HepG2 (cell line): ENCODE measurements at regions not wholly inside any gene's neighbourhood (a gene's known extent, or its start where the extent isn't known, plus 50 kb on each side); places are given as distances from the start of the nearest gene placed in this dataset.

Experiments used
- ATAC-seq: fragments of 200-7000 bp; cut with Tn5 transposase; 3 replicates; pipeline ENCODE4 v1.9.1; 2020; ENCODE audit warnings: mild to moderate bottlenecking, moderate library complexity
- BruUV-seq: library from RNA; stranded (reverse); fragments of 400-500 nt; replicated peaks from 2 replicates; lab custom pipeline; 2021; lab: Mats Ljungman, UMichigan
- CTCF ChIA-PET: fragments of 300-600 bp; formaldehyde crosslinking; extraction: SDS; loops from one replicate; lab custom pipeline; 2021; ENCODE audit warnings: low total read pairs, inconsistent platforms, low intra/inter-chr PET ratio; lab: Yijun Ruan, JAX
- POLR2A ChIA-PET: fragments of 350-600 bp; sonication (Branson Sonifier 250); formaldehyde crosslinking; loops from one replicate; lab custom pipeline; 2020; ENCODE audit warnings: antibody characterized with exemption, inconsistent platforms; lab: Yijun Ruan, JAX
- DNase-seq: peaks from one replicate; pipeline ENCODE4 v3.0.0-alpha.2; 2015; ENCODE audit warnings: low spot score
- FAIRE-seq: peaks from 3 replicates; lab custom pipeline; 2011; peaks lifted over from hg19 to GRCh38; lab: Jason Lieb, UNC
- H2AFZ ChIP-seq: one replicate; pipeline ENCODE4 v1.6.1; 2011; ENCODE audit warnings: low read length, inconsistent platforms
- H3K27ac ChIP-seq: fragments of 300-600 bp; 3 replicates; pipeline ENCODE4 v1.8.0; 2011; ENCODE audit warnings: mixed run types, mild to moderate bottlenecking, mixed read lengths, low read length, inconsistent platforms; ENCODE audit not compliant: insufficient read depth; ENCODE audit errors: extremely low read length
- H3K27me3 ChIP-seq, 2 experiments: fragments of 200-600 bp in 1 of 2; 2 replicates in 1 of 2; 3 replicates in 1 of 2; pipeline versions ENCODE4 v1.6.0 to v1.8.0; 2011; ENCODE audit warnings: low read length in 2 of 2, mild to moderate bottlenecking in 2 of 2, moderate library complexity in 2 of 2, inconsistent platforms in 1 of 2; ENCODE audit not compliant: insufficient read depth in 2 of 2, control insufficient read depth in 1 of 2
- H3K36me3 ChIP-seq, 2 experiments: fragments of 200-600 bp in 1 of 2; replicated peaks in 1 of 2; 2 replicates in 1 of 2; 3 replicates in 1 of 2; pipeline versions ENCODE4 v1.5.1 to v1.8.0; 2011; ENCODE audit warnings: low read length in 2 of 2, inconsistent platforms in 1 of 2; ENCODE audit not compliant: insufficient read depth in 2 of 2, control insufficient read depth in 1 of 2
- H3K4me1 ChIP-seq: 2 replicates; pipeline ENCODE4 v1.5.1; 2012; ENCODE audit warnings: low read length, inconsistent platforms; ENCODE audit not compliant: insufficient read depth
- H3K4me2 ChIP-seq: 2 replicates; pipeline ENCODE4 v1.6.0; 2011; ENCODE audit warnings: low read depth, low read length, inconsistent platforms
- H3K4me3 ChIP-seq, 3 experiments: fragments of 200-600 bp in 1 of 3; sonication (generic), shearing (Covaris generic) in 1 of 3; replicated peaks in 1 of 3; 2 replicates each; pipeline ENCODE4 v1.5.1; 2011 to 2016; ENCODE audit warnings: low read length in 3 of 3, inconsistent platforms in 2 of 3, low read depth in 2 of 3, mild to moderate bottlenecking in 2 of 3, control low read depth in 1 of 3, mixed read lengths in 1 of 3; ENCODE audit not compliant: insufficient read depth in 1 of 3
- H3K79me2 ChIP-seq: one replicate; pipeline ENCODE4 v1.6.1; 2011; ENCODE audit warnings: low read length, inconsistent platforms; ENCODE audit not compliant: insufficient read depth
- H3K9ac ChIP-seq: 2 replicates; pipeline ENCODE4 v1.6.0; 2011; ENCODE audit warnings: mild to moderate bottlenecking, low read depth, low read length, inconsistent platforms; ENCODE audit not compliant: insufficient read depth
- H3K9me3 ChIP-seq: 2 replicates; pipeline ENCODE4 v1.5.1; 2012; ENCODE audit warnings: mild to moderate bottlenecking, low read length
- H4K20me1 ChIP-seq: 2 replicates; pipeline ENCODE4 v1.6.0; 2011; ENCODE audit warnings: inconsistent platforms, mild to moderate bottlenecking, low read length, moderate library complexity; ENCODE audit not compliant: insufficient read depth
- CC2D1A ChIP-seq: sonication (generic); formaldehyde crosslinking; IDR thresholded peaks from 2 replicates; pipeline ENCODE4 v1.8.1; 2023; ENCODE audit warnings: mild to moderate bottlenecking, missing genetic modification reagents
- ETV6 ChIP-seq: sonication (generic); formaldehyde crosslinking; conservative IDR thresholded peaks from 2 replicates; pipeline ENCODE4 v1.4.0; 2020; ENCODE audit warnings: missing genetic modification reagents
- FOXP1 ChIP-seq, 2 experiments: fragments of 450-650 bp in 1 of 2; IDR thresholded peaks; 2 replicates each; pipeline ENCODE4 v1.6.1; 2017 to 2018; ENCODE audit warnings: antibody characterized with exemption in 1 of 2
- FOXP4 ChIP-seq: sonication (generic); formaldehyde crosslinking; IDR thresholded peaks from 2 replicates; pipeline ENCODE4 v1.4.0; 2020; ENCODE audit warnings: missing genetic modification reagents
- KDM4B ChIP-seq: sonication (generic); formaldehyde crosslinking; IDR thresholded peaks from 2 replicates; pipeline ENCODE4 v1.4.0; 2020; ENCODE audit warnings: missing genetic modification reagents
- MEIS2 ChIP-seq: sonication (generic); formaldehyde crosslinking; IDR thresholded peaks from 2 replicates; pipeline ENCODE4 v1.9.0; 2021; ENCODE audit warnings: mild to moderate bottlenecking, missing genetic modification reagents
- NCOA1 ChIP-seq: sonication (generic); formaldehyde crosslinking; IDR thresholded peaks from 2 replicates; pipeline ENCODE4 v1.9.0; 2021; ENCODE audit warnings: missing genetic modification reagents
- POLR2AphosphoS5 ChIP-seq: IDR thresholded peaks from 2 replicates; pipeline ENCODE4 v1.6.1; 2012; ENCODE audit warnings: low read depth, low read length
- RBAK ChIP-seq: sonication (generic); formaldehyde crosslinking; IDR thresholded peaks from 2 replicates; pipeline ENCODE4 v1.5.1; 2020; ENCODE audit warnings: mild to moderate bottlenecking, missing genetic modification reagents
- SETDB1 ChIP-seq: sonication (generic); formaldehyde crosslinking; IDR thresholded peaks from 2 replicates; pipeline ENCODE4 v1.5.1; 2020; ENCODE audit warnings: missing genetic modification reagents, mild to moderate bottlenecking, borderline replicate concordance
- SNAPC2 ChIP-seq: sonication (generic); formaldehyde crosslinking; IDR thresholded peaks from 2 replicates; pipeline ENCODE4 v1.8.1; 2022; ENCODE audit warnings: mild to moderate bottlenecking, missing genetic modification reagents
- TEAD2 ChIP-seq: sonication (generic); formaldehyde crosslinking; IDR thresholded peaks from 2 replicates; pipeline ENCODE4 v1.9.0; 2021; ENCODE audit warnings: missing genetic modification reagents
- THRA ChIP-seq: sonication (generic); formaldehyde crosslinking; IDR thresholded peaks from 2 replicates; pipeline ENCODE4 v1.4.0; 2020; ENCODE audit warnings: missing genetic modification reagents, borderline replicate concordance
- ZFP62 ChIP-seq: sonication (generic); formaldehyde crosslinking; IDR thresholded peaks from 2 replicates; pipeline ENCODE4 v1.4.0; 2020; ENCODE audit warnings: missing genetic modification reagents
- ZMAT5 ChIP-seq: sonication (generic); formaldehyde crosslinking; IDR thresholded peaks from 2 replicates; pipeline ENCODE4 v1.5.0; 2020; ENCODE audit warnings: mild to moderate bottlenecking, low read depth, missing genetic modification reagents, borderline replicate concordance
- ZNF121 ChIP-seq: sonication (generic); formaldehyde crosslinking; IDR thresholded peaks from 2 replicates; pipeline ENCODE4 v1.5.0; 2020; ENCODE audit warnings: mild to moderate bottlenecking, missing genetic modification reagents
- ZNF136 ChIP-seq: sonication (generic); formaldehyde crosslinking; IDR thresholded peaks from 2 replicates; pipeline ENCODE4 v1.8.1; 2022; ENCODE audit warnings: low read depth, mild to moderate bottlenecking, moderate library complexity, missing genetic modification reagents
- ZNF577 ChIP-seq: sonication (generic); formaldehyde crosslinking; IDR thresholded peaks from 2 replicates; pipeline ENCODE4 v1.4.0; 2020; ENCODE audit warnings: mild to moderate bottlenecking, low read depth, missing genetic modification reagents, borderline replicate concordance
- ZNF7 ChIP-seq: IDR thresholded peaks from 2 replicates; pipeline ENCODE4 v1.6.1; 2016; ENCODE audit warnings: missing biosample characterization, missing genetic modification reagents
- ZNF713 ChIP-seq: sonication (generic); formaldehyde crosslinking; IDR thresholded peaks from 2 replicates; pipeline ENCODE4 v1.4.0; 2020; ENCODE audit warnings: mild to moderate bottlenecking, missing genetic modification reagents
- WGBS: methylation state at CpG from one replicate; pipeline ENCODE4 v1.1.6; 2017; ENCODE audit warnings: low lambda C conversion rate; 5-methylcytosine and 5-hydroxymethylcytosine counted together
- in situ Hi-C: cut with HindIII; loops from 2 replicates; pipeline ENCODE4 v1.10.0; 2017; ENCODE audit warnings: low pct_unique_long_range_greater_than_20kb; ENCODE audit not compliant: extremely low pct_ligation_motif_present
- intact Hi-C: fragments of 100-400 bp; cut with micrococcal nuclease; formaldehyde crosslinking; loops from one replicate; pipeline ENCODE4 v1.10.0; 2022; ENCODE audit not compliant: unreplicated experiment

GRCh38 chr12:89276860-89277259 lies 75.4 kb downstream of the DUSP6 start:
- H3K36me3 ChIP-seq: no peaks in the 10 kb centered on the region
- no peaks in the 10 kb centered on the region for H3K27me3 ChIP-seq
- H3K4me3 ChIP-seq: no peak overlapping the region
- H3K9me3 ChIP-seq: no peaks in the 10 kb centered on the region
- no peak overlapping the region for H2AFZ ChIP-seq
- ChIA-PET CTCF (no interaction called here), POLR2A (no interaction called here)
- no peak for TF ChIP-seq ZFP62 (CRISPR knock-in tag)
- no peak for TF ChIP-seq ZNF136
- TF ChIP-seq FOXP1 (IDR thresholded peaks at IDR 0.05): no peak
- TF ChIP-seq FOXP1 (CRISPR knock-in tag; IDR thresholded peaks at IDR 0.05): no peak
- TF ChIP-seq POLR2AphosphoS5: no peak
- TF ChIP-seq ZNF577 (CRISPR knock-in tag): no peak
- no peak for TF ChIP-seq TEAD2
- no peak for TF ChIP-seq NCOA1
- no peak for TF ChIP-seq CC2D1A (CRISPR knock-in tag)
- TF ChIP-seq THRA: no peak
- TF ChIP-seq SNAPC2: no peak
- no peak for TF ChIP-seq ZNF121
- no peak for TF ChIP-seq ZNF713 (CRISPR knock-in tag)
- no peak for TF ChIP-seq FOXP4 (CRISPR knock-in tag)
- TF ChIP-seq MEIS2 (CRISPR knock-in tag): no peak
- TF ChIP-seq SETDB1 (CRISPR knock-in tag): no peak
- no peak for TF ChIP-seq RBAK (CRISPR knock-in tag)
- TF ChIP-seq KDM4B (CRISPR knock-in tag): no peak
- no peak for TF ChIP-seq ZMAT5 (CRISPR knock-in tag)
- TF ChIP-seq ETV6 (CRISPR knock-in tag): no peak
- no peak for TF ChIP-seq ZNF7 (CRISPR knock-in tag)
- no peak for DNase-seq
- H3K4me2 ChIP-seq: no peak overlapping the region
- in situ Hi-C loops (no loop called here), intact Hi-C loops (no loop called here)
- H3K4me1 ChIP-seq: peaks cover 10% of the 10 kb centered on the region
- FAIRE-seq: no peak
- no peak overlapping the region for H3K9ac ChIP-seq
- H3K79me2 ChIP-seq: no peaks in the 10 kb centered on the region
- no peaks in the 10 kb centered on the region for H4K20me1 ChIP-seq
- WGBS: 4% methylated on average over 2 of the region's 2 CpGs
- H3K27ac ChIP-seq: no peak overlapping the region
- ATAC-seq: no peak
- BruUV-seq: no TSS peak
